ENCODE measurements at regions not wholly inside any gene's neighbourhood (a gene's known extent, or its start where the extent isn't known, plus 50 kb on each side); places are given as distances from the start of the nearest gene placed in this dataset.

DNA sequence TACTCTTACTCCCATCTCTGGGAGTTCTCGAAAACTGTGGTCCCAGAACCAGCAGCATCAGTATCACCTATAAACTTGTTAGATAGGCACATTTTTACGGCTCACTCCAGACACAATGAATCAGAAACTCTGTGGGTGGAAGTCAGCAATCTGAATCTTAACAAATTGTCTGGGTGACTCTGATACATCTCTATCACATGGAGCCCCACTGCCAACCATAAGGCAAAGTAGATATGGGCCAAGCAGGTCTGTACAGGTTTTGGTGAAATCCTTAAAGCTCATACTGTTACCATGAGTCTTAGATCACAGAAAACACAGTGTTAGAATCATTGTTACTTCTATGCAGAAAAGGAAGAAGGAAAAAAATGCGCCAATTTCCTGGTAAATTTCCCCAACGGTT lies 122.5 kb upstream of the HCCS start:
- no peak for DNase-seq (ENCODE audit: low read depth, low spot score)
- Histone ChIP-seq H3K9me3 (replicated peaks; ENCODE audit: control insufficient read depth, insufficient read depth, low read length) (no peaks in the 10 kb centered on the region), H3K4me2 (ENCODE audit: insufficient read depth, low read length) (no peak overlapping the region), H3K4me1 (ENCODE audit: control insufficient read depth, extremely low read depth, insufficient read depth, low read length) (no peaks in the 10 kb centered on the region), H2AFZ (ENCODE audit: low read depth, low read length) (no peak overlapping the region), H3K4me3 (replicated peaks in 1 of 3; ENCODE audit: insufficient read depth in 1 of 3, low read depth in 1 of 3, low read length in 3 of 3) (no peak overlapping the region), H3K9ac (replicated peaks; ENCODE audit: extremely low read depth, insufficient read depth, low read length) (no peak overlapping the region), H3K36me3 (ENCODE audit: control insufficient read depth in 2 of 2, extremely low read depth in 1 of 2, insufficient read depth in 2 of 2, low read length in 2 of 2) (no peaks in the 10 kb centered on the region), H4K20me1 (replicated peaks; ENCODE audit: control insufficient read depth, extremely low read depth, insufficient read depth, low read length) (no peaks in the 10 kb centered on the region), H3K9me1 (replicated peaks; ENCODE audit: control insufficient read depth, extremely low read depth, insufficient read depth, low read length) (no peaks in the 10 kb centered on the region), H3K79me2 (ENCODE audit: control insufficient read depth, insufficient read depth, low read length) (no peaks in the 10 kb centered on the region), H3K27ac (ENCODE audit: insufficient read depth, low read depth, low read length) (no peak overlapping the region), H3K27me3 (ENCODE audit: control insufficient read depth in 2 of 2, insufficient read depth in 2 of 2, low read length in 2 of 2) (no peaks in the 10 kb centered on the region)
- intact Hi-C loops (cut with micrococcal nuclease) (no loop called here), dilution Hi-C loops (cut with MboI; ENCODE audit: extremely low pct_ligation_motif_present, low sequenced_read_pairs) (no loop called here)
- CTCF ChIA-PET, result no interaction called here
- POLR2A ChIA-PET, result no interaction called here
- BruUV-seq (replicated peaks), result no TSS peak
- no peak for FAIRE-seq
- no peak for TF ChIP-seq POLR2A (IDR thresholded peaks at IDR 0.05; ENCODE audit: low read depth, low read length)
- TF ChIP-seq GATA2 (IDR thresholded peaks at IDR 0.05; ENCODE audit: insufficient read depth, insufficient read length, low read depth, low read length), result no peak
- TF ChIP-seq JUN (IDR thresholded peaks at IDR 0.05; ENCODE audit: borderline replicate concordance, insufficient read depth, insufficient read length, low read depth), result no peak
- TF ChIP-seq, protein P1, sequence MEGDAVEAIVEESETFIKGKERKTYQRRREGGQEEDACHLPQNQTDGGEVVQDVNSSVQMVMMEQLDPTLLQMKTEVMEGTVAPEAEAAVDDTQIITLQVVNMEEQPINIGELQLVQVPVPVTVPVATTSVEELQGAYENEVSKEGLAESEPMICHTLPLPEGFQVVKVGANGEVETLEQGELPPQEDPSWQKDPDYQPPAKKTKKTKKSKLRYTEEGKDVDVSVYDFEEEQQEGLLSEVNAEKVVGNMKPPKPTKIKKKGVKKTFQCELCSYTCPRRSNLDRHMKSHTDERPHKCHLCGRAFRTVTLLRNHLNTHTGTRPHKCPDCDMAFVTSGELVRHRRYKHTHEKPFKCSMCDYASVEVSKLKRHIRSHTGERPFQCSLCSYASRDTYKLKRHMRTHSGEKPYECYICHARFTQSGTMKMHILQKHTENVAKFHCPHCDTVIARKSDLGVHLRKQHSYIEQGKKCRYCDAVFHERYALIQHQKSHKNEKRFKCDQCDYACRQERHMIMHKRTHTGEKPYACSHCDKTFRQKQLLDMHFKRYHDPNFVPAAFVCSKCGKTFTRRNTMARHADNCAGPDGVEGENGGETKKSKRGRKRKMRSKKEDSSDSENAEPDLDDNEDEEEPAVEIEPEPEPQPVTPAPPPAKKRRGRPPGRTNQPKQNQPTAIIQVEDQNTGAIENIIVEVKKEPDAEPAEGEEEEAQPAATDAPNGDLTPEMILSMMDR (IDR thresholded peaks at IDR 0.05; ENCODE audit: extremely low read depth in 1 of 2, insufficient read depth in 1 of 2, low read depth in 1 of 2, low read length in 2 of 2), result no peak
- no peak for TF ChIP-seq MYC (IDR thresholded peaks at IDR 0.05; ENCODE audit: low read depth, low read length)
- no peak for TF ChIP-seq FOS (IDR thresholded peaks at IDR 0.05; ENCODE audit: borderline replicate concordance, insufficient read depth, low read length)
- TF ChIP-seq, protein P2, sequence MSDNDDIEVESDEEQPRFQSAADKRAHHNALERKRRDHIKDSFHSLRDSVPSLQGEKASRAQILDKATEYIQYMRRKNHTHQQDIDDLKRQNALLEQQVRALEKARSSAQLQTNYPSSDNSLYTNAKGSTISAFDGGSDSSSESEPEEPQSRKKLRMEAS (IDR thresholded peaks at IDR 0.05; ENCODE audit: insufficient read depth, insufficient read length), result no peak
- no peak for TF ChIP-seq EZH2 (IDR thresholded peaks at IDR 0.05; ENCODE audit: borderline replicate concordance, low read depth, low read length, severe bottlenecking)
- TF ChIP-seq POLR2AphosphoS5 (IDR thresholded peaks at IDR 0.05; ENCODE audit: insufficient read depth, low read depth, low read length), result no peak

Data from endothelial cell of umbilical vein (primary cell).